ENCODE measurements at regions not wholly inside any gene's neighbourhood (a gene's known extent, or its start where the extent isn't known, plus 50 kb on each side); places are given as distances from the start of the nearest gene placed in this dataset.

GRCh38 chr3:194212161-194212844 is 76.4 kb downstream of the HES1 start:
- H3K4me1 ChIP-seq = no peaks in the 10 kb centered on the region
- H3K4me3 ChIP-seq = no peak overlapping the region
- no peaks in the 10 kb centered on the region for H3K9me3 ChIP-seq
- intact Hi-C loops (cut with DNase I; ENCODE audit: low total_unique reads) = no loop called here
- DNase-seq (ENCODE audit: low spot score in 2 of 2) = no peak
- no peaks in the 10 kb centered on the region for H3K27me3 ChIP-seq
- no peaks in the 10 kb centered on the region for H3K36me3 ChIP-seq
- no peak for TF ChIP-seq CTCF (IDR thresholded peaks at IDR 0.05)
- TF ChIP-seq POLR2AphosphoS5 (IDR thresholded peaks at IDR 0.05) = no peak
- no peak for TF ChIP-seq POLR2A (IDR thresholded peaks at IDR 0.05)
- H3K27ac ChIP-seq = peak overlapping the region; percentile 20 to 54

- intact Hi-C loops (cut with DNase I; ENCODE audit: low total_unique reads) = no loop called here
- peak overlapping the region; percentile 20 to 54 for H3K27ac ChIP-seq
- peak; percentile 58 to 79 for DNase-seq (ENCODE audit: low spot score in 2 of 2)
- no peak for TF ChIP-seq POLR2AphosphoS5 (IDR thresholded peaks at IDR 0.05)
- TF ChIP-seq POLR2A (IDR thresholded peaks at IDR 0.05) = no peak
- no peak for TF ChIP-seq CTCF (IDR thresholded peaks at IDR 0.05)
- no peaks in the 10 kb centered on the region for H3K27me3 ChIP-seq
- no peaks in the 10 kb centered on the region for H3K36me3 ChIP-seq
- no peak overlapping the region for H3K4me3 ChIP-seq
- H3K4me1 ChIP-seq = no peaks in the 10 kb centered on the region
- no peaks in the 10 kb centered on the region for H3K9me3 ChIP-seq
Observed at GRCh38 chr3:194212845-194213331, 76.9 kb downstream of the HES1 start.

GRCh38 chr3:194215392-194215791 is 79.4 kb downstream of the HES1 start:
- no peak for DNase-seq (ENCODE audit: low spot score in 2 of 2)
- intact Hi-C loops (cut with DNase I; ENCODE audit: low total_unique reads) = no loop called here
- H3K9me3 ChIP-seq = no peaks in the 10 kb centered on the region
- TF ChIP-seq CTCF (IDR thresholded peaks at IDR 0.05) (no peak), POLR2AphosphoS5 (IDR thresholded peaks at IDR 0.05) (no peak), POLR2A (IDR thresholded peaks at IDR 0.05) (no peak)
- H3K27me3 ChIP-seq = no peaks in the 10 kb centered on the region
- no peak overlapping the region for H3K4me3 ChIP-seq
- H3K36me3 ChIP-seq = no peaks in the 10 kb centered on the region
- no peak overlapping the region for H3K27ac ChIP-seq
- no peaks in the 10 kb centered on the region for H3K4me1 ChIP-seq

- Histone ChIP-seq H3K36me3 (no peaks in the 10 kb centered on the region), H3K27me3 (no peaks in the 10 kb centered on the region), H3K9me3 (no peaks in the 10 kb centered on the region), H3K4me3 (no peak overlapping the region), H3K4me1 (no peaks in the 10 kb centered on the region), H3K27ac (no peak overlapping the region)
- no peak for DNase-seq (ENCODE audit: low spot score in 2 of 2)
- TF ChIP-seq POLR2A (IDR thresholded peaks at IDR 0.05) (no peak), CTCF (IDR thresholded peaks at IDR 0.05) (no peak), POLR2AphosphoS5 (IDR thresholded peaks at IDR 0.05) (no peak)
- intact Hi-C loops (cut with DNase I; ENCODE audit: low total_unique reads) = no loop called here
Observed at GRCh38 chr3:194218646-194219453, 82.9 kb downstream of the HES1 start.

GRCh38 chr3:194219826-194220410 is 84.0 kb downstream of the HES1 start:
- no peaks in the 10 kb centered on the region for H3K36me3 ChIP-seq
- DNase-seq (ENCODE audit: low spot score in 2 of 2) = no peak
- intact Hi-C loops (cut with DNase I; ENCODE audit: low total_unique reads) = no loop called here
- H3K27me3 ChIP-seq = no peaks in the 10 kb centered on the region
- H3K9me3 ChIP-seq = no peaks in the 10 kb centered on the region
- TF ChIP-seq POLR2AphosphoS5 (IDR thresholded peaks at IDR 0.05) (no peak), CTCF (IDR thresholded peaks at IDR 0.05) (no peak), POLR2A (IDR thresholded peaks at IDR 0.05) (no peak)
- H3K27ac ChIP-seq = no peak overlapping the region
- H3K4me3 ChIP-seq = no peak overlapping the region
- peaks cover 0 to 3% of the 10 kb centered on the region in 2 donors for H3K4me1 ChIP-seq

All from breast epithelium (tissue), 4 donors.